Suprapubic skin (tissue), 4 donors: ENCODE measurements at regions not wholly inside any gene's neighbourhood (a gene's known extent, or its start where the extent isn't known, plus 50 kb on each side); places are given as distances from the start of the nearest gene placed in this dataset.

Source experiments
- CTCF ChIP-seq, 2 donors: fragments of 200-600 bp in 1 of 2; fragments of 450-650 bp in 1 of 2; sonication (generic) in 1 of 2; IDR thresholded peaks; one replicate each; pipeline ENCODE4 v1.5.1; 2016 to 2019; ENCODE audit warnings: antibody characterized with exemption in 2 of 2, mild to moderate bottlenecking in 1 of 2, moderate library complexity in 1 of 2
- POLR2A ChIP-seq, 2 donors: fragments of 450-650 bp; IDR thresholded peaks; one replicate each; pipeline ENCODE4 v1.6.1; 2017; ENCODE audit warnings: antibody characterized with exemption in 2 of 2, mild to moderate bottlenecking in 2 of 2, moderate library complexity in 2 of 2
- POLR2AphosphoS5 ChIP-seq, 3 donors: sonication (generic); formaldehyde crosslinking; IDR thresholded peaks; one replicate each; pipeline ENCODE4 v1.6.1; 2017; ENCODE audit warnings: antibody characterized with exemption in 3 of 3

GRCh38 chr2:157150747-157151146, 106.8 kb upstream of the GALNT5 start:
- TF ChIP-seq POLR2AphosphoS5 (IDR thresholded peaks at IDR 0.05) (no peak), CTCF (IDR thresholded peaks at IDR 0.05) (no peak), POLR2A (IDR thresholded peaks at IDR 0.05) (no peak)
